ENCODE measurements at regions not wholly inside any gene's neighbourhood (a gene's known extent, or its start where the extent isn't known, plus 50 kb on each side); places are given as distances from the start of the nearest gene placed in this dataset.

DNA sequence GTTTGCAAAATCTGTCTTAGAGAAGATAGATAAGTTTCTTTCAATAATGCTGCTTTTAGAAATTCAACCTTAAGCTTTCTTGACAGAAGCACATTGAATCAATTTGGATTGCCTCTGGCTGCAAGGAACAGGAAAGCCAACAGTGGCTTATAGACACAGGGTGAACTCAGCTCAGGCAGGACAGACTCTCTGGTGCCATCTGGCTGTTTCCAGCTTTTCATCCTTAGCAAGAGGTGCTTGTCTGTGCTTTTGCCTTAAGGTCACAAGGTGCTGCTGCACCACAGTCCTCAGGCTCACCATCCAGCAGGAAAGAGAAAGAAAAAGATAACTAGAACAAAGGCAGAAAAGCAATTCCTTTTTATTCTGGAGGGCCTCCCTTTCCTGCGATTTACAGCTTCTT lies 93.7 kb upstream of the ETS2 start:
- DNase-seq, result no peak

- no peak for DNase-seq
Observed at GRCh38 chr21:38712664-38713063, 93.1 kb upstream of the ETS2 start.

GRCh38 chr21:38714039-38714817 lies 91.5 kb upstream of the ETS2 start:
- DNase-seq, result no peak

- no peak for DNase-seq
Observed at GRCh38 chr21:38714999-38715398, 90.7 kb upstream of the ETS2 start.

- no peak for DNase-seq
Observed at GRCh38 chr21:38716088-38716487, 89.6 kb upstream of the ETS2 start.

GRCh38 chr21:38716942-38717341 lies 88.8 kb upstream of the ETS2 start:
- DNase-seq, result no peak

- no peak for DNase-seq
Observed at GRCh38 chr21:38718481-38718880, 87.2 kb upstream of the ETS2 start.

DNA sequence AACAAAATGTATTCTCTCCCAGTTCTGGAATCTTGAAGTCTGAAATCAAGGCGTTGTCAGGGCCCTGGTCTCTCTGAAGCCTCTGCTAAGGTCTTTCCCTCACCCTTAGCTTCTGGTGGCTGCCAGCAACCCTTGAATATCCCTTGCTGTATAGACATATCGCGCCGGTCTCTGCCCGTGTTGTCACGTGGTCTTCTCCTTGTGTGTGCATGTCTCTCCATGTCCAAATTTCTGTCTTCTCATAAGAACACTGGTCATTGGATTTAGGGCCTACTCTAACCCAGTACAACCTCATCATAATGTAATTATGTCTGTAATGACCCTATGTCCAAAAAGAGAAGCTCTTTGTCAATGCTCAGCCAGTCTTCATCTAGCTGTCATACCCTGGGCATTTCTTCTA lies 85.7 kb upstream of the ETS2 start:
- DNase-seq, result no peak

- no peak for DNase-seq
Observed at GRCh38 chr21:38721055-38721454, 84.7 kb upstream of the ETS2 start.

DNA sequence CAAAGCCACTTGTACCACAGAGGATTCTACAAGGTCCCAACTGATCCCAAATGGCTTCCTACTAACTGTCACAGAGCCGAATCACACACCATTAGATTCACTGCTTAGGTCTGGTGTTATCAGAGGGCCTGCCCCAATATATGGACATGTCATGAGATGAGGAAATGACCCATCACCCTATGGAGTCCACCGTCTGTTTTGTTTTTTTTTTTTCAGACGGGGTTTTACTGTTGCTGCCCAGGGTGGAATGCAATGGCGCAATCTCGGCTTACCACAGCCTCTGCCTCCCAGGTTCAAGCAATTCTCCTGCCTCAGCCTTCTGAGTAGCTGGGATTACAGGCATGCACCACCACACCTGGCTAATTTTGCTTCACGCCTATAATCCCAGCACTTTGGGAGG lies 83.8 kb upstream of the ETS2 start:
- DNase-seq, result no peak

DNA sequence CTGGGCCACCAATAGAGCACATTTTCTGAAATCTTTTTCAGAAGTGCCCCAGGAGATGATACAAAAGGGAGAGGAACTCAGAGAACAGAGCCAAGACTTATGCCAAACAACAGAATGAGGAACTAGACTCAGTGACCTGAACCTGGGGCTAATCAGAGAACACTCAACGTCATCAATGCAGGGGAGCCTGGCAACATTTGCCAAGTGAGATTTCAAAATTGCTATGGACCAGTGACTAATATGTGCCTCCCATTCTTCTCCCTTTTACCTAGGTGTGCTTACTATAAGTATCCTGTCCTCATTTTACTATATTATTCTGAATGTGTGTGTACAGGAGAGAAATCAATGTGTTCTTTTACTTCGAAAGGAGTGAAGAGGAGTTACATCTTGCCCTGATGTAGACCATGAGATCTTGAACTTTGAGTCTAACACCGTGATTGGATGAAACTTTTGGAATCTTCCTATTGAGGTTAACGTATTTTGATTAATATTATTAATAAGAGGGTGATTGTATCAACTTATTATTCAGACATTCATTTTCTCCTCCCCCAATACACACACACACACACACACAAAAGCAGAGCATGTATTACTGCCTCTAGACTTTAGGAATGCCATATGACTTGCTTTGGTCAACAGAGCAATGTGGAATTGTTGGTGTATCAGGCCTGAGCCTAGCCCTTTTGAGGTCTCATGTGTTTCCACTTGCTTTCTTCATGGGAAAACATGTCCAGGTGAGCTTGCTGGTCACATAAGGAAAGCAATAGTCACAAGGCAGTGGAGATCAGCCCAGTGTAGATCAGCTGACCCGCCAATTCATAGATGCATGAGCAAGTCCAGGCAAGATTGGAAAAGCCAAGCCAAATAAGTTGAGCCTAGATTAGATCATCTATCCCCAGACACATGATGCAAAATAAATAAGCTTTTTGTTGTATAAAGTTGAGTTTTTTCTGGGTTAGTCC lies 80.3 kb upstream of the ETS2 start:
- DNase-seq, result no peak

- no peak for DNase-seq
Observed at GRCh38 chr21:38726482-38726881, 79.2 kb upstream of the ETS2 start.

- DNase-seq, result no peak
Observed at GRCh38 chr21:38729291-38729690, 76.4 kb upstream of the ETS2 start.

GRCh38 chr21:38729754-38730379 lies 75.9 kb upstream of the ETS2 start:
- no peak for DNase-seq

DNA sequence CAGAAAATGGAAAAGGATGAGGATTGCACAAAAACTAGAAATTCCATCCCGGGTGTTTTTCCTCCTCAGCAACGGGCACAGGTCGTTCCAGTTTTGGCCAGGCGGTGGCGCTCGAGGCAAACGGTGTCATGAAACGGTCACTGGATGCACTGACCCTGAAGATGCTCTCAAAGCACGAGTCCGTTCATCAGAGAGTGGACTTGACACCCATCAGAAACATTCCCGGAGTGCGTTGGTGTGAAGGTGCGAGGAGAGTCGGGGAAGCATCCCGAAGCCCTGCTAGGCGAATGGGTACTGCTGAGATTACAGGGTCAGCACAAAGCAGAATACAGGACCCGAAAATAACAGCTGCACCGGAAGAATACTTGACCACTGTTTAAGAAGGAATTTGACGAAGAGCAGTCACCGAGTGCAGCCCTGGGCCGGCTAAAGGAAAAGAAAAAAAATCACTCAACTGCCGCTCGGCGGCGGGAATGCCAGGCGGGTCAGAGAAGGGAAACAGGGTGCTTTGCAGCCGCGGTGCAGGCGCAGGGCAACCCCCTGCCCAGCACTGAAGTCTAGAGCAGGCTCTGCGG lies 71.7 kb upstream of the ETS2 start:
- peak; percentile 40 for DNase-seq

GRCh38 chr21:38734646-38735365 lies 70.9 kb upstream of the ETS2 start:
- no peak for DNase-seq

DNA sequence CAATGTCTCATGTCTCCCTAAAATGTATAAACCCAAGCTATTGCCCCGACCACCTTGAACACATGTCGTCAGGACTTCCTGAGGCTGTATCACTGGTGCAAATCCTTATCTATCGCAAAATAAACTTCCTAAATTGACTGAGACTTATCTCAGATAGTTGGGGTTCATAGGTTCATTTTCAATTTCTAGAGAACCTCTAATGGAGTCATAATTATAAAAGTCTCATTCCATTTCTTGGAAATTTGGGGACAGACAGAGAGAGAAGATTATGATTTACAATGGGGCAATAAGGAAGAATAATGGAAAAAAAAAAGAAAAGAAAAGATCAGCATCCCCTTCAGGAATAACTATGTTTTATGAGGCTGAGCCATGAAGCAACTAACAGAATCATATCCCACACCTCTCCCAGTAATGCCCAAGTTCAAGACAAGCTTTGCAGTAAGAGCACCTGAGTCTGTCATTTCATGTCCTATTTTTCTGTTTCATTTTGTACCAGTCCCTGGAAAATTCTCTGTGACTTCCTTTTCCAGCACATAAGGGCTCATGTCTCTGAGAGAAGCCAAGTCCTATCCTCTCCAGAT lies 70.0 kb upstream of the ETS2 start:
- DNase-seq, result no peak

DNA sequence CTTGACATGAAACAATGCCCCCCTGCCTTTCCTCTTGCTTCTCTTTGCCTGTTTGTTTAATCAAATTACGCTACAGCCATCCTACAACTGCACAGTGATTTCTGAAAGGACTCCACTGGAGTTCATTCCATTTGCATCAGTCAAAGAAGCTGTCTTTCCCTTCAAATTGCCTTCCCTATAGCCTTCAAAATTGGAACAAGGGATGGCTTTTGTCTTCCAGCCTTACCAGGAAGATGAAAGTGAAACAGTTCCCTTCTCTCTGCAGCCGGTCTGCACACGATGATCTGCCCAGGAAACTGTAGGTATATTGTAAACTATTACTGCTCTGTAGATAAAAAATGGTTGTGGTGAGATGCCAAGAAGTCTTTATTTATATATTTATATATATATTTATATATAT lies 65.6 kb upstream of the ETS2 start:
- no peak for DNase-seq

- no peak for DNase-seq
Observed at GRCh38 chr21:38741092-38741949, 64.4 kb upstream of the ETS2 start.

- DNase-seq, result no peak
Observed at GRCh38 chr21:38741950-38742256, 63.8 kb upstream of the ETS2 start.

GRCh38 chr21:38742580-38743260 lies 63.0 kb upstream of the ETS2 start:
- DNase-seq, result no peak

Data from NK-92 treated with Interleukin-12 subunit alpha and Interleukin-12 subunit beta, amount 100 ng/mL, for 24 hours (cell line).